Spleen (tissue), 11 donors: ENCODE measurements at regions not wholly inside any gene's neighbourhood (a gene's known extent, or its start where the extent isn't known, plus 50 kb on each side); places are given as distances from the start of the nearest gene placed in this dataset.
"Not testable (repeated sequence)": the region's sequence is repeated elsewhere in the genome, so short reads cannot be mapped to it uniquely, and the experiment has no call there.

ENCODE experiments used
- DNase-seq: peaks from one replicate; pipeline ENCODE4 v3.0.0-alpha.2; 2020
- H3K27ac ChIP-seq, 8 donors: fragments of 200-600 bp; sonication (generic) in 7 of 8; 1 replicate in 4 of 8; 2 replicates in 4 of 8; pipeline versions ENCODE4 v1.5.0 to v1.8.0; 2016 to 2021; ENCODE audit warnings: inconsistent platforms in 4 of 8, mild to moderate bottlenecking in 4 of 8, moderate library complexity in 1 of 8
- H3K27me3 ChIP-seq, 7 donors: fragments of 200-600 bp; sonication (generic) in 6 of 7; replicated peaks in 1 of 7; 1 replicate in 4 of 7; 2 replicates in 3 of 7; pipeline versions ENCODE4 v1.5.0 to v1.8.0; 2016 to 2021; ENCODE audit warnings: inconsistent platforms in 3 of 7, mild to moderate bottlenecking in 1 of 7
- H3K36me3 ChIP-seq, 6 donors: fragments of 200-600 bp; sonication (generic) in 5 of 6; 1 replicate in 4 of 6; 2 replicates in 2 of 6; pipeline versions ENCODE4 v1.5.0 to v1.8.0; 2016 to 2021; ENCODE audit warnings: inconsistent platforms in 2 of 6
- H3K4me1 ChIP-seq, 6 donors: fragments of 200-600 bp; sonication (generic) in 5 of 6; 1 replicate in 3 of 6; 2 replicates in 3 of 6; pipeline versions ENCODE4 v1.5.0 to v1.8.0; 2016 to 2021; ENCODE audit warnings: inconsistent platforms in 3 of 6
- H3K4me3 ChIP-seq, 8 donors: fragments of 200-600 bp; sonication (generic) in 7 of 8; 1 replicate in 4 of 8; 2 replicates in 4 of 8; pipeline versions ENCODE4 v1.5.0 to v1.8.0; 2016 to 2021; ENCODE audit warnings: inconsistent platforms in 4 of 8, mild to moderate bottlenecking in 4 of 8, moderate library complexity in 2 of 8
- H3K9me3 ChIP-seq, 8 donors: fragments of 200-600 bp; sonication (generic) in 7 of 8; 1 replicate in 4 of 8; 2 replicates in 4 of 8; pipeline versions ENCODE4 v1.5.0 to v1.8.0; 2016 to 2021; ENCODE audit warnings: inconsistent platforms in 4 of 8
- CTCF ChIP-seq, 11 experiments: fragments of 200-600 bp in 7 of 11; fragments of 450-650 bp in 4 of 11; sonication (generic) in 4 of 11; IDR thresholded peaks in 8 of 11; conservative IDR thresholded peaks in 3 of 11; 1 replicate in 7 of 11; 2 replicates in 4 of 11; pipeline versions ENCODE4 v1.4.0 to v1.8.0; 2016 to 2021; ENCODE audit warnings: antibody characterized with exemption in 11 of 11, inconsistent platforms in 4 of 11, mild to moderate bottlenecking in 1 of 11
- POLR2A ChIP-seq, 3 donors: fragments of 450-650 bp; IDR thresholded peaks; one replicate each; pipeline ENCODE4 v1.5.1; 2017; ENCODE audit warnings: antibody characterized with exemption in 3 of 3, mild to moderate bottlenecking in 1 of 3
- POLR2AphosphoS5 ChIP-seq, 3 donors: sonication (generic); formaldehyde crosslinking; IDR thresholded peaks; one replicate each; pipeline ENCODE4 v1.5.1; 2017; ENCODE audit warnings: antibody characterized with exemption in 3 of 3
- WGBS, 5 donors: extraction: QIAGEN DNeasy Blood & Tissue Kit in 3 of 5; methylation state at CpG; one replicate each; pipeline versions ENCODE4 v1.1.5 to v1.1.7; 2013 to 2018; 5-methylcytosine and 5-hydroxymethylcytosine counted together
- intact Hi-C: fragments of 100-400 bp; cut with DNase I; formaldehyde crosslinking; loops from one replicate; pipeline ENCODE4 v1.15.0; 2023; ENCODE audit warnings: low total_unique reads
- donor health status: healthy with polysubstance abuse.
- donor health status: DM: no; HTN: no; CAD: no; lungs with moderate emphysema.
- donor health status: DM: no; HTN: no; CAD: no.
- donor health status: Bipolar disorder and iron deficiency.
- donor health status: healthy.
- donor health status: DM: no; HTN: no; CAD: no.
- donor health status: DM: yes; HTN: yes; CAD: no.

- intact Hi-C loops, result no loop called here
- Histone ChIP-seq H3K4me3 (no peak overlapping the region), H3K27ac (no peak overlapping the region), H3K36me3 (no peaks in the 10 kb centered on the region), H3K9me3 (peaks cover 0 to 29% (median 16%) of the 10 kb centered on the region in 8 donors), H3K27me3 (no peaks in the 10 kb centered on the region), H3K4me1 (no peaks in the 10 kb centered on the region)
- TF ChIP-seq POLR2A (IDR thresholded peaks at IDR 0.05) (no peak), CTCF (IDR thresholded peaks at IDR 0.05 in 8 of 11, conservative IDR thresholded peaks at IDR 0.05 in 3 of 11) (peak in 2 of 11 experiments; percentile 12 to 19)
- DNase-seq, result no peak
- WGBS, 5 donors, result 77 to 82% (median 81%) methylated on average over 8 of the region's 8 CpGs
These were observed 871.5 kb downstream of the DIPK2A start for GRCh38 chr3:144843099-144843498.

GRCh38 chr3:144852999-144853398 lies 881.4 kb downstream of the DIPK2A start:
- intact Hi-C loops, result no loop called here
- Histone ChIP-seq H3K9me3 (no peaks in the 10 kb centered on the region), H3K4me3 (no peak overlapping the region)

GRCh38 chr3:144854020-144854419 lies 882.4 kb downstream of the DIPK2A start:
- H3K4me3 ChIP-seq, H3K9me3 ChIP-seq, H3K4me1 ChIP-seq, intact Hi-C loops, H3K27me3 ChIP-seq, DNase-seq, H3K36me3 ChIP-seq, H3K27ac ChIP-seq: not testable (repeated sequence)
- 92 to 99% (median 94%) methylated on average over 8 to 9 of the region's 9 CpGs for WGBS, 5 donors

More at GRCh38 chr3:144852999-144853398, 881.4 kb downstream of the DIPK2A start:
- DNase-seq, result no peak
- no peaks in the 10 kb centered on the region for H3K4me1 ChIP-seq
- no peaks in the 10 kb centered on the region for H3K27me3 ChIP-seq
- H3K36me3 ChIP-seq, result no peaks in the 10 kb centered on the region
- TF ChIP-seq POLR2A (IDR thresholded peaks at IDR 0.05) (no peak), CTCF (IDR thresholded peaks at IDR 0.05 in 8 of 11, conservative IDR thresholded peaks at IDR 0.05 in 3 of 11) (no peak), POLR2AphosphoS5 (IDR thresholded peaks at IDR 0.05) (no peak)
- H3K27ac ChIP-seq, result no peak overlapping the region

GRCh38 chr3:144859161-144859560 lies 887.5 kb downstream of the DIPK2A start:
- no peak for DNase-seq
- WGBS, 5 donors, result 80 to 92% (median 83%) methylated on average over 3 of the region's 3 CpGs
- intact Hi-C loops, result no loop called here
- no peaks in the 10 kb centered on the region for H3K27me3 ChIP-seq
- TF ChIP-seq POLR2A (IDR thresholded peaks at IDR 0.05), result no peak
- TF ChIP-seq CTCF (IDR thresholded peaks at IDR 0.05 in 8 of 11, conservative IDR thresholded peaks at IDR 0.05 in 3 of 11), result no peak
- TF ChIP-seq POLR2AphosphoS5 (IDR thresholded peaks at IDR 0.05), result no peak
- H3K27ac ChIP-seq, result no peak overlapping the region
- no peaks in the 10 kb centered on the region for H3K36me3 ChIP-seq
- H3K9me3 ChIP-seq, result no peaks in the 10 kb centered on the region
- no peaks in the 10 kb centered on the region for H3K4me1 ChIP-seq
- no peak overlapping the region for H3K4me3 ChIP-seq

- no peak for DNase-seq
- no peaks in the 10 kb centered on the region for H3K27me3 ChIP-seq
- WGBS, 5 donors, result 44 to 63% (median 58%) methylated on average over 2 of the region's 2 CpGs
- H3K4me3 ChIP-seq, result no peak overlapping the region
- H3K9me3 ChIP-seq, result no peaks in the 10 kb centered on the region
- no peak overlapping the region for H3K27ac ChIP-seq
- no peaks in the 10 kb centered on the region for H3K36me3 ChIP-seq
- TF ChIP-seq POLR2AphosphoS5 (IDR thresholded peaks at IDR 0.05) (no peak), POLR2A (IDR thresholded peaks at IDR 0.05) (no peak), CTCF (IDR thresholded peaks at IDR 0.05 in 8 of 11, conservative IDR thresholded peaks at IDR 0.05 in 3 of 11) (no peak)
- no peaks in the 10 kb centered on the region for H3K4me1 ChIP-seq
- intact Hi-C loops, result no loop called here
These were observed 893.0 kb downstream of the DIPK2A start for GRCh38 chr3:144864646-144865045.
